ENCODE measurements at regions not wholly inside any gene's neighbourhood (a gene's known extent, or its start where the extent isn't known, plus 50 kb on each side); places are given as distances from the start of the nearest gene placed in this dataset.

DNA sequence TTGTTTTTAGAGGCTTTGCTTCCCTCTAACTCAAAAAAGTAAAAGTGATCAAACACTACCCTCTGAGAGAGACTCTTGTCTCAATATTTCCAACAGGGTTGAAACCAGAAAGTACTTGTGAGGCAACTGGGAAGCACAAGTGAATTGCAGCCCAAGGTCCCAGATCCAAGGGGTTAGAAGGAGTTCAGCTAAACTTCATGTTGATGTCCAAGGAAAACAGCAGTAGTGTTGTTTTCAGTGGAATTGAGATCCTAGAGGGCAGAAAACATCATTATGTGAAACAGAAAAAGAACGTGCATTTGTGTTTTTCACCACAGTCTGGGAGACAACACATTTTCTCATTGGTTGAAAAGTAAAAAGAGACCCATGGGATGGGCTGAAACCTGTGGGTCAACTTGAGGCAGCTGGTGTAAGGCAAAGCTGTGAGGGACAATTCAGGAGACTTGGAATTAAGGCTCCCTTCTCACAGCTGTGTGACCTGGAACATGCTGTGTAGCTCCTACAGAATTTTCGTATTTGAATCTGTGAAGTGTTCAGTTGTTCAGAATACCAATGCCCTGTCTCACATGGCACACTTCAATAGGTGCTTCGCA, 508.3 kb downstream of the BMP2 start:
- TF ChIP-seq EZH2 (IDR thresholded peaks at IDR 0.05; ENCODE audit: borderline replicate concordance, low read depth, low read length, severe bottlenecking) = no peak
- TF ChIP-seq, protein P1, sequence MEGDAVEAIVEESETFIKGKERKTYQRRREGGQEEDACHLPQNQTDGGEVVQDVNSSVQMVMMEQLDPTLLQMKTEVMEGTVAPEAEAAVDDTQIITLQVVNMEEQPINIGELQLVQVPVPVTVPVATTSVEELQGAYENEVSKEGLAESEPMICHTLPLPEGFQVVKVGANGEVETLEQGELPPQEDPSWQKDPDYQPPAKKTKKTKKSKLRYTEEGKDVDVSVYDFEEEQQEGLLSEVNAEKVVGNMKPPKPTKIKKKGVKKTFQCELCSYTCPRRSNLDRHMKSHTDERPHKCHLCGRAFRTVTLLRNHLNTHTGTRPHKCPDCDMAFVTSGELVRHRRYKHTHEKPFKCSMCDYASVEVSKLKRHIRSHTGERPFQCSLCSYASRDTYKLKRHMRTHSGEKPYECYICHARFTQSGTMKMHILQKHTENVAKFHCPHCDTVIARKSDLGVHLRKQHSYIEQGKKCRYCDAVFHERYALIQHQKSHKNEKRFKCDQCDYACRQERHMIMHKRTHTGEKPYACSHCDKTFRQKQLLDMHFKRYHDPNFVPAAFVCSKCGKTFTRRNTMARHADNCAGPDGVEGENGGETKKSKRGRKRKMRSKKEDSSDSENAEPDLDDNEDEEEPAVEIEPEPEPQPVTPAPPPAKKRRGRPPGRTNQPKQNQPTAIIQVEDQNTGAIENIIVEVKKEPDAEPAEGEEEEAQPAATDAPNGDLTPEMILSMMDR (IDR thresholded peaks at IDR 0.05; ENCODE audit: borderline replicate concordance, extremely low read depth, low read length, poor library complexity, severe bottlenecking) = no peak

Measured in DND-41 (cell line).